Fibroblast of skin of right biceps (primary cell): ENCODE measurements at regions not wholly inside any gene's neighbourhood (a gene's known extent, or its start where the extent isn't known, plus 50 kb on each side); places are given as distances from the start of the nearest gene placed in this dataset.

Experiments used
- DNase-seq: peaks from one replicate; pipeline ENCODE4 v3.0.0-alpha.2; 2013

GRCh38 chr6:169339025-169339424 is 85.4 kb upstream of the THBS2 start:
- DNase-seq = no peak

DNA sequence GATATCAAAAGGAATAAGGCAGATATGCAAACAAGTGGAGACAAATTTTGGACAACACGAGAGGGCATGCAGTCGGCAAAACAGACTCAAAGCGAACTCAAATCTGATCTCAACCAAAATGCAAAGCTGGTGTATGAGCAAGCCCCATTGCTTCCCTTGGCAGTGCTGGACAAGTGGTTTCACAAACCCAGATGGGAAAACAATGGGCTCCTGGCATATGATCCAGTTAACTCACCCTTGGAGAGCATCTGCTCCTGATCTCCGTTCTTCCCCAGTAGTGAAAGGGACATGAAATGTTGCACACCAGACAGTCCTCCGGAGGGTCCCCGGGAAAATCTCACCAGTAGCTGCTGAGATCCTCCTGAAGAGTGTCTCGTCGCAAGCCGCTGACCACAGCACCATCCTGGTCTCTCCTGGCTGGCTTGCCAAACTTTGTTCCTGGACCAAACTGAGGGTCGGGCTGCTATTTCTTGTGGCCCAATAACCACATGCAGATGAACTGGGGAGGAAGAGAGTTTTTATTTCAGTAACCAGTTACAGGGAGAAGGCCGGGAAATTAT is 84.3 kb upstream of the THBS2 start:
- no peak for DNase-seq

DNA sequence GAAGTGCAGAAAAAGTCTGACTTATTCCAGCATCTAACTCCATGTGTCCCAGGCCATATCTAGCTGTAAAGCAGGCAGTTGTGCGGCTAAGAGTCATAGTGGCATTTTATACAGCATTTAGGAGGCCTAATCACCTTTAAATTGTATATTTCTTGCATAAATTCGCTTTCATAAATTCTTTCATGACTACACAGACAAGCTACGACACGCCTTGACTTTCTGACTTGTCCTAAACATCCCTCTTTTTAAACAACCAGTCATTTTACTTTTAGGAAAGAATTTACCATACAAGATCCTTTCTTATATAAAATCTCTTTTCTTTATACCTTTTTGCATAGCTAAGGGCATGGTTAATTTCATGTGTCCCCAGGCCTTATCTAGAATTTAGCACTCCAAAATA is 81.7 kb upstream of the THBS2 start:
- DNase-seq = no peak

DNA sequence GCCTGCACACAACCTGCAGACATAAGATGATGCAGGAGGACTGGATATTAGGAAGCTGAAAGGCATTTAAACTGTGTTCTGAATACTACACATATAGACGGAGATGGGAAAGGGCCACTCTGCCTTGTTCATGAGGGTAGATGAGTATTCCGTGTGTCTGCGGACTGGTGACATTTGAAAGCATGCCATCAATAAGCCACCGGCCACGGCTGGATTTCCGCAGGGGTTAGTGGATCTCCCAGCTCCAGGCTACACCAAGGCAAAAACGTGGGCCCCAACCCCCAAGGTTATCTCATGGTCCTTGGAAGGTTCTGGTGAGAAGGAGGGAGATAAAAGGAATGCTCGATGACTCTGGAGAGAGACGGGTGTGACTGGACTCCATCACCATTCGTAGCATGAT is 78.6 kb upstream of the THBS2 start:
- DNase-seq = no peak

DNA sequence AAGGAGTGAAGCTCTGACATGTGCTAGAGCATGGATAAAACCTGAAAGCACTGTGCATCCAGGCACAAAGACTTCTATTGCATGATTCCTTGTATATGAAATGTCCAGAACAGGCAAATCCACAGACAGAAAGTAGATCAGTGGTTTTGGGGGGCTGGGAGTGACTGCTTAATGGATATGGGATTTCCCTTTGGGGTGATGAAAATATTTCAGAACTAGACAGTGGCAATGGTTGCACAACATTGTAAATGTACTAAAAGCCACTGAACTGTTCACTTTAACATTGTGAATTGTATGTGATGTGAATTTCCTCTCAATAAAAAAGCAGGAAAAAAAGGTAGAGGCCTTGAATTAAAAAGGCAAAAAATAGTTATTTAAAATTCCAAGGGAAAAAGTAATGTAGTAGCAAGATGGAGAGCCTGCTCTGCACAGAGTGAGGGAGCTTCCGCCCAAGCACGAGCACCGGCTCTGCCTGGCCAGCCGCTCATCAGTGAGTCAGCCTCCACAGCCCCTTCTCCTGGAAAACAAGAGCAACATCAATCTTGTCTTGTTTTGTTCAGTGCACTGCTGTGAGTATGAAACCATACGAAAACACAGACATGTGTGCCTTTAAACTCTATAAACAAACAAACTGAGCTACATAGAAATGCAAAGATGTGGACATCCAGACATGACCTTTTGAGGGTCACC is 74.6 kb upstream of the THBS2 start:
- DNase-seq = peak; percentile 71

DNA sequence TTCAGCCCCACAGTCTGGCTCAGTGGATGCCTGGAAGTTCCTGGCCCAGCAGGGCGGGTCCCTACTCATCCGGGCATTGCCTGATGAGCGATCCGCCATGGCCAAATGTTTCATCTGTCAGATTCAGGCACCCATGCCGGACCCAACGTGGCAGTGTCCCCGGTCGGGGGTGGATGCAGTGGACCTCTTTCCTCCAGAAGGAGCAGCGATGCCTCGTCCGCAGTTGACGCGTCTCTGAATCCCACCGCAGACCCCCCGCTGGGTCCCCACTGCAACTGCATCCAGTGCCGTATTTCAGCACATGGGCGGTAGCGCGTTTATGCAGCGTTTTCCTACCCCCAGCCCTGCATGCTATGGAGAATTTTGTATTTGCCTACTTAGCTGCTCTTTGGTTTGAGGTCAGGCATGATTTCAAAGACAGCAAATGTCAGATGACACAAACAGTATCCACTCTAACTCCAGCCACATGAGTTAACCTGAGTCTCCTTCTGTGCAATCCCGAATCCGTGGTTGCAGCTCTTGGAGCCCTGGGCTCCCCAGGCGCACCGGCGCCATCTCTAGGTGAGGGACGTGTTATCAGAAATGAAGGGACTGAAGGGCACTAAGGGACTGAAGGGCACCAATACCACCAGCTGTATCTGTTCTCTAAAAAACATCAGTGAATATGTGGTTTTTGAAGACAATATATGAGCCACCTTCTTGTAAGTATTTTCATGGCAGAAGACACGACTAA is 72.6 kb upstream of the THBS2 start:
- DNase-seq = peak; percentile 42

- peak; percentile 54 for DNase-seq
Observed at GRCh38 chr6:169324656-169325459, 71.2 kb upstream of the THBS2 start.

DNA sequence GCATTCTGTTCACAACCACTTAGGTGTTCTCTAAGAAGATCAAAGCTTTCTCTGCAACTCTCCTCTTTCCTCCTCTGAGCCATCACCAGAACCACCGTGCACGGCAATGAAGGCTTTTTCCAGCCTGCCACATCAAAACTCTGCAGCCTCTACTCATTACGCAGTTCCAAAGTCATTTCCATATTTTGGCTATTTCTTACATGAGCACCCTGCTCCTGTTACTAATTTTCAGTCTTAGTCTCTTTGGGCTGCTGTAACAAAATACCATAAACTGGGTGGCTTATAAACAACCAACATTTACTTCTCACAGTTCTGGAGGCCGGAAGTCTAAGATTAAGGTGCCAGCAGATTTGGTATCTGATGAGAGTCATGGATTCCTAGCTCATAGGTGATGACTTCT is 70.4 kb upstream of the THBS2 start:
- DNase-seq = no peak

DNA sequence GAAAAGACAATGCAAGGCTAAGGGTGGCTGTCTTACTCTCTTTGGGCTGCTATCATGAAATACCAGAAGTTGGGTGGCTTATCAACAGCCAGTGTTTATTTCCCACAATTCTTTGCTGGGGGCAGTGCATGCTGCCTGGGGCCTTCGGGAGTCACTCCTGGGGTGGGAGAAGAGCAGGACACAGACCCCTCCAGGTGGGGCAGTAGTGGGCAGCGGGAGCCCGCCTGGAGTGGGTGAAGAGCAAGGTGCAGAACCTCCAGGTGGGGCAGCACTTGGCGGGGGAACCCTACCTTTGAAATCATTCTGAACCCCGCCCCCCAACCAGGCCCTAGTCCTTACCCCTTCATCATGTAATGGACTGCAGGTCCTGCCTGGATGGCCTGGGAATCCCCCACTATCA is 69.6 kb upstream of the THBS2 start:
- no peak for DNase-seq

DNA sequence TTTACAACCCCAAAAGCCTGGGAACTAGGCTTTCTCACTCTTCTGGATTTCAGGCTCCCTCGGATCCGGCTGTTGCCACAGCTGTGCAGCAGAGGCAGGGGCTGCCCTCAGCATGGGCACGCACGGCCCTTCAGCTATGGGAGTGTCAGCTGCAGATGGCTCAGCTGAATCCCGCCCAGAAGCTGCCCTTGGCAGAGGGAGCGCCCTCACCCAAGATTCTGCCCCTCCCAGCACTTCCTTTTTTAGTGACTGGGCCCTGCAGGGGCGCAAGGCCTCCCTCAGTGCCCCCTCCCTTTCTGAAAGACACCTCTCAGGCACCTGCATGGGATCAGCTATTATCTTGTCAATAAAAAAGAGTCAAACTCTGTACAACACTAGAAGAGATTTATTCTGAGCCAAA is 67.9 kb upstream of the THBS2 start:
- no peak for DNase-seq

DNA sequence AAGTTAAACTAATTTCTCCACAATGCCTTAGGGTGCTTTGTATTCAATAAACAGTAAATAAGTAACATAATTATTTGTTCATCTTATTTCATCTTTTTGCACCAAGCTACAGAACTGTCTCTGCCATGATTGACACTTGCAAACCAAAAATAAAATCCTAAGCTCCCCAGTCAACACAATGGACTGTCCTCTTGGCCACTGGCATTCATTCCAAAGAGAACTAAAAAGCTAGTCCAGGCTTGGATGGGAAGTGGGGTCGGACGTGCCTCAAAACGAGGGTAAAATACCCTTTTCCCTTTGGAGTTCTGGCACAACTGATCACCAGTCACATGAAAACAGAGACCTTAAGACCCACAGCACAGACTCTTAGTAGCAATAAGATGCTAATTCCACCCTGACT is 66.4 kb upstream of the THBS2 start:
- peak; percentile 45 for DNase-seq

GRCh38 chr6:169317441-169318202 is 64.0 kb upstream of the THBS2 start:
- DNase-seq = no peak

DNA sequence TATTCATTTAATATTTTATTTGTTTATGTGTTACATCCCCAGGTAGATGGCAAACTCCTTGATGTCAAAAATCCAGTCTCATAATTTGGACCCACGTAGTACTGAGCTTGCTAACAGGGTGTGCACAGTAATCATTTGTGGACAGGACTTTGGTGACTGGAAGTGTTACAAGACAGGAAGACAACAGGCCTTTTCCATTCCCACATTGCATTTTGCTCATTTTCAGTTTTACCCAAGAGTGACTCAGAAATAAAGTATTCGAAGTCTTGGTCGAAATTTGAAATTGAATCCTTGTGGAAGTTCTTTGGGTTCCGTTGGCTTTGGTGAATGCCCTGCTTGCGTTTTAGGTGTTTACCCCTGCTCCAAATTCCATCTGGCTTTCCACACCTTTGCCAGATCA is 63.0 kb upstream of the THBS2 start:
- no peak for DNase-seq

- DNase-seq = no peak
Observed at GRCh38 chr6:169315830-169316614, 62.4 kb upstream of the THBS2 start.

GRCh38 chr6:169313347-169314010 is 59.8 kb upstream of the THBS2 start:
- DNase-seq = no peak

DNA sequence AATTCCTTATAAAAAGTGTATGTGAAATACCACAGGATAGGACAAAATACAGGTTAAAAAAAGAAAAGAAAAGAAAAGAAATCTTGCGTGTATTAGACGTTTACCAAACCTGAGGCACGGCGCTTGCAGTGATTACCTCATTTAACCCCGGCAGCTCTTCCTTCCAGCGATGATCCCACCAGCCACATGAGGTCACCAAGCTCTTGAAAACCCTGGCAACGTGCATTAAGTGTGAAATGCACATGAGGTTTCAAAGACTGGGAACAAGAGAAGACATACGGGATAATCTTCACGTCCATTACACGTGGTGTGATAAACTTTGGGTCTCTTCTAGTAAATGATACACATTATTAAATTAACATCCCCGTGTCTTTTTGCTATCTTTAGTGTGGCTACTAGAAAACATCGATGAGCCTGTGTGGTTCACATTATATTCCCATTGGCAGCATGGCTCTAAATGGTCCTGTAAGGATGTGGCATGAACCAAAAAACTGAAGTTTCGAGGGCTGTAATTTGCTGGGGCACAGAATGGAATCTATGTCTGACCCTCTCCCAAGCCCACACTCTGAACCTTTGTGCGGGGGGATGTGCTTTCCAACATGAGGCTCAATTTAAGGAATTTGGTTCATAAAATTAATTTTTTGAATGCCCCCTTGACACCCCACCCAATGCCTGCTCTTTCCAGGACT is 59.2 kb upstream of the THBS2 start:
- DNase-seq = no peak

- DNase-seq = no peak
Observed at GRCh38 chr6:169310983-169311382, 57.3 kb upstream of the THBS2 start.
